Islet precursor cell (in vitro differentiated cells): ENCODE measurements at regions not wholly inside any gene's neighbourhood (a gene's known extent, or its start where the extent isn't known, plus 50 kb on each side); places are given as distances from the start of the nearest gene placed in this dataset.
"Not testable (repeated sequence)": the region's sequence is repeated elsewhere in the genome, so short reads cannot be mapped to it uniquely, and the experiment has no call there.

Source experiments
- DNase-seq: peaks from one replicate; pipeline ENCODE4 v3.0.0-alpha.2; 2018

GRCh38 chr6:85803721-85804120 lies 161.0 kb upstream of the SYNCRIP start:
- DNase-seq: no peak

GRCh38 chr6:85802162-85802561 lies 159.5 kb upstream of the SYNCRIP start:
- no peak for DNase-seq

- no peak for DNase-seq
Measured at GRCh38 chr6:85798931-85799652, 156.4 kb upstream of the SYNCRIP start.

GRCh38 chr6:85797993-85798392 lies 155.3 kb upstream of the SYNCRIP start:
- no peak for DNase-seq

GRCh38 chr6:85795945-85796344 lies 153.3 kb upstream of the SYNCRIP start:
- DNase-seq: no peak

GRCh38 chr6:85792254-85792653 lies 149.6 kb upstream of the SYNCRIP start:
- no peak for DNase-seq

GRCh38 chr6:85775883-85776282 lies 133.2 kb upstream of the SYNCRIP start:
- DNase-seq: no peak

GRCh38 chr6:85772641-85773040 lies 130.0 kb upstream of the SYNCRIP start:
- no peak for DNase-seq

- no peak for DNase-seq
Measured at GRCh38 chr6:85771925-85772430, 129.3 kb upstream of the SYNCRIP start.

GRCh38 chr6:85771455-85771854 lies 128.8 kb upstream of the SYNCRIP start:
- DNase-seq: no peak

- DNase-seq: peak; percentile 56
Measured at GRCh38 chr6:85764844-85765243, 122.2 kb upstream of the SYNCRIP start.

GRCh38 chr6:85756982-85757381 lies 114.3 kb upstream of the SYNCRIP start:
- no peak for DNase-seq

GRCh38 chr6:85754894-85755293 lies 112.2 kb upstream of the SYNCRIP start:
- no peak for DNase-seq

- no peak for DNase-seq
Measured at GRCh38 chr6:85752602-85753001, 109.9 kb upstream of the SYNCRIP start.

GRCh38 chr6:85751374-85752055 lies 108.8 kb upstream of the SYNCRIP start:
- no peak for DNase-seq

GRCh38 chr6:85750146-85750545 lies 107.5 kb upstream of the SYNCRIP start:
- DNase-seq: not testable (repeated sequence)

- DNase-seq: no peak
Measured at GRCh38 chr6:85749236-85749635, 106.5 kb upstream of the SYNCRIP start.

GRCh38 chr6:85747666-85748065 lies 105.0 kb upstream of the SYNCRIP start:
- DNase-seq: no peak

- DNase-seq: no peak
Measured at GRCh38 chr6:85747093-85747492, 104.4 kb upstream of the SYNCRIP start.

- DNase-seq: no peak
Measured at GRCh38 chr6:85744433-85744970, 101.8 kb upstream of the SYNCRIP start.

GRCh38 chr6:85726206-85726605 lies 83.5 kb upstream of the SYNCRIP start:
- DNase-seq: no peak

GRCh38 chr6:85715797-85716196 lies 73.1 kb upstream of the SYNCRIP start:
- DNase-seq: no peak

- no peak for DNase-seq
Measured at GRCh38 chr6:85714893-85715530, 72.3 kb upstream of the SYNCRIP start.

- DNase-seq: no peak
Measured at GRCh38 chr6:85712346-85712745, 69.7 kb upstream of the SYNCRIP start.
